ENCODE measurements at regions not wholly inside any gene's neighbourhood (a gene's known extent, or its start where the extent isn't known, plus 50 kb on each side); places are given as distances from the start of the nearest gene placed in this dataset.

DNA sequence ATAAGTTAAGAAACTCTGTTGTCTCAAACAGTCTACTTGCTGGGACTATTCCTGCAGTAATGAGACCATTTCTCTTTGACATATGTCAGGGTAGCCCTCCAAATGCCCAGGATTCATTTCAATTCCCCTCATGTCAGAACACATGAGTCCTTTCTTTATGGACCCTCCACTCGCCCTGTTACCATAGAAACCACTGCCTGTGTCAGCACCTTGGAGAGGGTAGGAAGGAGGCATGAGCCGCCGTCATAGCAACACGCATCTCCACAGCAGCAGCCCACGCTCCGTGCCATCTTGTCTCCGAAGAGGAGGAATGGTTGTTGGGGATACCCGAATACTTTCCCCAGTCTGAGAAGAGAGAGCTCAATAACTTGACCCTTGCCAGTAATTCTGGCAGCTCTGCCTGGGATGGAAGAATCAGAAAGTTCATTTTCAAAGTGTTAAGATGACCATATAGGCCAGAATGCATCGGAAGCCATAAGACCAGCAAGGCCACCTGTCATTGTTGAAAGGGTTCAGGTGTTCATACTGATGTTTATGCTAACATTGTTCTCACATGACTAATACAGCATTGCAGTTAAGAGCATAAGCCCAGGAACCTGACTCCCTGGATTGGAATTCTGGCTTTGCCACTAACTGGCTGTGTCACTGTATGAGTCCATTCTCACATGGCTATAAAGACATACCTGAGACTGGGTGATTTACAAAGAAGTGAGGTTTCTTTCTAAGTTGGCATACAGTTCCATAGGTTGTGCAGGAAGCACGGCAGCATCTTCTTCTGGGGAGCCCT is 141.3 kb downstream of the ABCC12 start:
- DNase-seq (ENCODE audit: low read depth, low spot score): peak; percentile 72
- in situ Hi-C loops (cut with HindIII; ENCODE audit: low sequenced_read_pairs): no loop called here
- TF ChIP-seq, protein P1, sequence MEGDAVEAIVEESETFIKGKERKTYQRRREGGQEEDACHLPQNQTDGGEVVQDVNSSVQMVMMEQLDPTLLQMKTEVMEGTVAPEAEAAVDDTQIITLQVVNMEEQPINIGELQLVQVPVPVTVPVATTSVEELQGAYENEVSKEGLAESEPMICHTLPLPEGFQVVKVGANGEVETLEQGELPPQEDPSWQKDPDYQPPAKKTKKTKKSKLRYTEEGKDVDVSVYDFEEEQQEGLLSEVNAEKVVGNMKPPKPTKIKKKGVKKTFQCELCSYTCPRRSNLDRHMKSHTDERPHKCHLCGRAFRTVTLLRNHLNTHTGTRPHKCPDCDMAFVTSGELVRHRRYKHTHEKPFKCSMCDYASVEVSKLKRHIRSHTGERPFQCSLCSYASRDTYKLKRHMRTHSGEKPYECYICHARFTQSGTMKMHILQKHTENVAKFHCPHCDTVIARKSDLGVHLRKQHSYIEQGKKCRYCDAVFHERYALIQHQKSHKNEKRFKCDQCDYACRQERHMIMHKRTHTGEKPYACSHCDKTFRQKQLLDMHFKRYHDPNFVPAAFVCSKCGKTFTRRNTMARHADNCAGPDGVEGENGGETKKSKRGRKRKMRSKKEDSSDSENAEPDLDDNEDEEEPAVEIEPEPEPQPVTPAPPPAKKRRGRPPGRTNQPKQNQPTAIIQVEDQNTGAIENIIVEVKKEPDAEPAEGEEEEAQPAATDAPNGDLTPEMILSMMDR (IDR thresholded peaks at IDR 0.05; ENCODE audit: low read depth, low read length): no peak

DNA sequence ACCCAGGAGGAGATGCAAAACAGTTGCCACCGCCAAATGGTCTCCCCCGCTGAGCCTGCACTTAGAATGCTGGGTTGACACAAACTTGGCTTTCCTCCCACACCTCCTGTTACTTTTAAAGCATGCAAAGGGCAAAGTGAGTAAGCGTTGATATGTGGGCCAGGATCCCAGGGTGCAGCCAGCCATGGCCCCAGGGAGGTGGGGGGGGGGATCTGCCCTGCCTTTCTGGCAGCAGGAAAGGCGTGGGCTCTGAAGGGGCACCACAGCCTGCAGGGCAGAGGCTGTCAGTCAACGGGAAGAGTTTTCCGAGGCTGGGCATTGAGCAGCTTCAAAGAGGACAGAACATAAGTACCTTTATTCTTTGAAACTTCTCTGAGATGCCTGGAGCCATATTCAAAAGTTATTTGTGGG is 142.3 kb downstream of the ABCC12 start:
- in situ Hi-C loops (cut with HindIII; ENCODE audit: low sequenced_read_pairs): no loop called here
- H3K4me3 ChIP-seq (ENCODE audit: low read depth, low read length): no peak overlapping the region
- peak; percentile 61 for DNase-seq (ENCODE audit: low read depth, low spot score)
- TF ChIP-seq, protein P1 (IDR thresholded peaks at IDR 0.05; ENCODE audit: low read depth, low read length): no peak

More for the DNA sequence above, 141.3 kb downstream of the ABCC12 start:
- H3K4me3 ChIP-seq (ENCODE audit: low read depth, low read length): no peak overlapping the region

DNA sequence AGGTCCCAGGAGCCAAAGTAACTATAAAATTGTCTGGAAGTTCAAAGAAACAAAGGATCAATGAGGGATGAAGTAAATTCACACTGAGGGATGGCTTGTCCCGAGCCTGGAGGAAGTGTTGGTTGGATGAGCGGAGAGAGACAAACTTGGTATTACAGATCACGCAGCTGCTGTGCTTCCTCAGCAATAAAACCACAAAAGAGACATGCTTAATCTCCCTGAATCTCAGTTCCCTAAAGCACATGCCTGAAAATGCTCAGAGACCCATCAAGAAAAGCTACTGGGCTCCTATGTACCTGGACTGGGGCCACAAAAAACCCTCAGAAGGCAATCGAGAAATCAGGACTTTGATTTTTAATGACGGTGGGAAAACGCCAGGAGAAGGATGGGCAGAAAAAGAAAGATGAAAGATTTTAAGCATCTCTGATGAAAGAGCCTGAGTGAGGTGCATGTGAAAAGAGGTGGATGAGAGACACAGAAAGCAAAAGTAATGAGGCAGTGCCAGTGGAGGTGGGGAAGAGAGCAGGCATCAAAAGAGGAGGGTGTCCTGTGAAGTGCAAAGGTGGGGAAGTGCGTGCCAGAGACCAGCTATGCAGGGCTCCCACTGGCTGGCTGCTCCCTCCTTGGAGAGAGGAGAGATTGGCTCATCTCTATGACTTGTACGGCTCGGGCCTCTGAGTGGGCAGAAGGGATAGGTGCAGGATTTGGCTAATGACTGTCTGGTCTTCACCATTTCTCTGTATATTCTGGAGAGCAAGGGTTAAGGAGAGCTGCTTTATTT is 143.7 kb downstream of the ABCC12 start:
- TF ChIP-seq, protein P1 (IDR thresholded peaks at IDR 0.05; ENCODE audit: low read depth, low read length): no peak
- in situ Hi-C loops (cut with HindIII; ENCODE audit: low sequenced_read_pairs): no loop called here
- no peak overlapping the region for H3K4me3 ChIP-seq (ENCODE audit: low read depth, low read length)
- DNase-seq (ENCODE audit: low read depth, low spot score): peak; percentile 1

DNA sequence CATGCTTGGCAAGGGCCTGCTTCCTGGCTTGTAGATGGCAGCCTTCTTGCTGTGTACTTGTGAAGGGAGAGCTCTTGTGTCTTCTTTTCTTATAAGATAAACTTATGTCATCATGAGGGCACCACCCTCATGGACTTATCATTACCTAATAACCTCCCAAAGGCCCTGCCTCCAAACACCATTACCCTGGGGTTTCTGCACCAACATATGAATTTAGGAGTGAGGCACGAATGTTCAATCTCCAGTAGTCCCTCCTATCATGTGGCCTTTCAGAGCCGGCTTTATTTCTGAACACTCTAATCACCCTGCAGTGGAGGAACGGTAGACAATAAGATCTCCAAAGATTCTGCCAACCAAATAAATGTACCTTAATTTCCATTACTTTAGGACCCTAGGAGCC is 144.3 kb downstream of the ABCC12 start:
- TF ChIP-seq, protein P1 (IDR thresholded peaks at IDR 0.05; ENCODE audit: low read depth, low read length): no peak
- H3K4me3 ChIP-seq (ENCODE audit: low read depth, low read length): no peak overlapping the region
- no peak for DNase-seq (ENCODE audit: low read depth, low spot score)
- in situ Hi-C loops (cut with HindIII; ENCODE audit: low sequenced_read_pairs): no loop called here

DNA sequence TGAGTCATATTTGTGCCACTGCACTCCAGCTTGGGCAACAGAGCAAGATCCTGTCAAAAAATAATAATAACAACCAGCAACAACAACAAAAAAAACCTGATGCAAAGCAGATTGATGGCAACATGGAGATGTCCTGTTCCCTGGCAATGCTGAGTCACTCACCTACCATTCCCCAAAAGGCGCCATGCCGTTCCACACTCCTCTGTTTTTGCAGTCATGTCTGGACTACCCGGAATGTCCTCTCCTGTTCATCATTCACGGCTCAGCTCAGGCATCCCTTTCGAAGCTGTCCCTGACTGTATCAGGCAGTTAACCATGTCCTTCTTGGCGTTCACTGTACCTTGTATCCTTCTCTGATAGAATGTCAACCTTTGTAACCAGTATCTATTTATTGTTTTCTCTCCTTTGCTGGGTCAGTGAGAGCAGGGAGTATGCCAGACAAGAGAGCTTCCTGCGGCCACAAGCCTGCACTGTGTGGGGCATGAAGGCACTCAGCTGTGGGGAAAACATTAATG is 147.7 kb downstream of the ABCC12 start:
- in situ Hi-C loops (cut with HindIII; ENCODE audit: low sequenced_read_pairs): no loop called here
- TF ChIP-seq, protein P1 (IDR thresholded peaks at IDR 0.05; ENCODE audit: low read depth, low read length): no peak
- no peak for DNase-seq (ENCODE audit: low read depth, low spot score)
- H3K4me3 ChIP-seq (ENCODE audit: low read depth, low read length): no peak overlapping the region

DNA sequence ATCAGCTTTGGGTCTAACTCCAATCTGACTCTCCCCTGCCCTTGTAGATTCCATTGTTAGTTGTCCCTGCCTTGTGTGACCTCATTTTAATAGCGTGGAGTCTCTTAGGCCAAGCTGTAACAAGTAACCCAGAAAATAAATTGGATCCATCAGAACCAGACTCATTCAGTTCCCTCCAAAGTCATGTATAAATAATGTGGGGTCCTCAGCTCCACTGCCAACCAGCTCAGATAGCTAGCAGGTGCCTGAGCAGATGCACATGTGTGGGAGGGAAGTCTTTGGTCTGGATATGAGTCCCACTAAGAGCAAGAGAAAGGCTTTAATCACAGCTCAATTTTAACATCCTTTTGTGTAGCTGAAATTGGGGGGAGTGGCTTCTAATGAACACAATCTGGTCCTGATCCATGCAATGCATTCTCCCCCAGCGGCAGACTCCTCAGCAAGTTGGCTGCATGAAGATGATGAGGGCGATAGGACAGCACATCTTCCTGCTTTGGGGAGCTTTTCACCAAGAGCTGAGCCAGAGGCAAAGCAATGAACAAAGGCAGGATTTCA is 151.6 kb downstream of the ABCC12 start:
- no peak for DNase-seq (ENCODE audit: low read depth, low spot score)
- TF ChIP-seq, protein P1 (IDR thresholded peaks at IDR 0.05; ENCODE audit: low read depth, low read length): no peak
- in situ Hi-C loops (cut with HindIII; ENCODE audit: low sequenced_read_pairs): no loop called here
- H3K4me3 ChIP-seq (ENCODE audit: low read depth, low read length): no peak overlapping the region

All from astrocyte of the spinal cord (primary cell).